ENCODE measurements at regions not wholly inside any gene's neighbourhood (a gene's known extent, or its start where the extent isn't known, plus 50 kb on each side); places are given as distances from the start of the nearest gene placed in this dataset.
"Not testable (repeated sequence)": the region's sequence is repeated elsewhere in the genome, so short reads cannot be mapped to it uniquely, and the experiment has no call there.

DNA sequence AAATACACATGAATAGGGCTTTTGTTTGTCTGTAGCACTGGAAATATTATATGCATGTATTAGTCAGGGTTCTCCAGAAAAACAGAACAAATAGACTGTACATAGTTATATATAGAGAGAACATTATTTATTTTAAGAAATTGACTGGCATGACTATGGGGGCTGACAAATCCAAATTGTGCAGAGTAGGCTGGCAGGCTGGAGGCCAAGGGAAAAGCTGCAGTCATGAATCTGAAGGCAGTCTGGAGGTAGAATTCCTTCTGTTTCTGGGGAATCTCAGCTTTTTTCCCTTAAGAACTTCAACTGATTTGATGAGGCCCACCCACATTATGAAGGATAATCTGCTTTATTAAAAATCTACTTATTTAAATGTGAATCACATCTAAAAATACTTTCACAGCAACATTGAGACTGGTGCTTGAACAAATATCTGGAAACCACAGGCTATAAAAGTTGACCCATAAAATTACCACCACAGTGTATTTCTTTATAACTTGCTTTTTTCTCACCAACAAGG is 344.2 kb upstream of the KIAA1217 start:
- no peak for DNase-seq (ENCODE audit: extremely low spot score)
- POLR2A ChIA-PET = no interaction called here

DNA sequence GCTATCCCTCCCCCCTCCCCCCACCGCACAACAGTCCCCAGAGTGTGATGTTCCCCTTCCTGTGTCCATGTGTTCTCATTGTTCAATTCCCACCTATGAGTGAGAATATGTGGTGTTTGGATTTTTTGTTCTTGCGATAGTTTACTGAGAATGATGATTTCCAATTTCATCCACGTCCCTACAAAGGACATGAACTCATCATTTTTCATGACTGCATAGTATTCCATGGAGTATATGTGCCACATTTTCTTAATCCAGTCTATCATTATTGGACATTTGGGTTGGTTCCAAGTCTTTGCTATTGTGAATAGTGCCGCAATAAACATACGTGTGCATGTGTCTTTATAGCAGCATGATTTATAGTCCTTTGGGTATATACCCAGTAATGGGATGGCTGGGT is 342.0 kb upstream of the KIAA1217 start:
- DNase-seq (ENCODE audit: extremely low spot score); CTCF ChIA-PET; POLR2A ChIA-PET: not testable (repeated sequence)

More for the DNA sequence above, 344.2 kb upstream of the KIAA1217 start:
- TF ChIP-seq LEF1 (IDR thresholded peaks at IDR 0.05; ENCODE audit: borderline replicate concordance) = no peak
- CTCF ChIA-PET = no interaction called here

DNA sequence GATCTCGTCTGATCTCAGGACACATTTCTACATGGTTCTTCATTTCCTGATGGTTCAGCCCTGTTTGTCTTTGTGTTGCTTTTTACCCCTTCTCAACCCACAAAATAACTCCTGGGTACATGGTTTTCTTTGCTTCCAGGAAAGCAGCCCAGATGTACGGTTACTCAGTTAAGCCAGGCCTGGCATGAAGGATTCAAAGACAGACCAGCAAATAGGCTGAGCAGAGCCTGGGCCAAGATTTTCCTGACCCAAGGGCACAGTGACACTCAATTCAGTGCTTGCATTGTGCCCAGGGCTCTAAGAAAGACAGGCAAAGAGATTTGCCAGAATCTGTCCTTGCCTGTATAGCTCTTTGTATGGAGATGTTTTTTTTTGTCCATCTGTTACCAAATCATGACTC is 340.8 kb upstream of the KIAA1217 start:
- TF ChIP-seq NFRKB (IDR thresholded peaks at IDR 0.05) (no peak), HDGF (IDR thresholded peaks at IDR 0.05; ENCODE audit: borderline replicate concordance) (no peak), L3MBTL2 (conservative IDR thresholded peaks at IDR 0.05) (no peak), TARDBP (IDR thresholded peaks at IDR 0.05) (no peak), SP1 (IDR thresholded peaks at IDR 0.05) (no peak)
- POLR2A ChIA-PET = no interaction called here
- no peak for DNase-seq (ENCODE audit: extremely low spot score)
- CTCF ChIA-PET = no interaction called here

DNA sequence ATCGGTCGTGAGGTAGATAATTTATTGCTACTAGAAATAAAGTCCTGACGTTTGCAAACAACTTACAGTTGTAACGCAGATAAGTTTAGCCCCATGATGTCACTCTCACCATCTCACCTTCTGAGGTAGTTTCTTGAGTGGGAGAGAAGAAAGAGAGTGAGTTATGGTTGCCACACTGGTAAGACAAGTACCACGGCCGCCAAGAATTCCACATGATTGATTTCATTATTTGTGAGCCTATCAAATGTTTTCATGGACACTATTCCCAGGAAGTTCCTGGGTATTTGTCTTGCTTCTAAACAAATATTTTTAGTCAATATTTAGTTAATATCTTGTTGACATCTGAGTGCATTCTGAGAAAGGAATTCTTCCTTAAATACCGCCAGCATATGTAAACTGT is 339.4 kb upstream of the KIAA1217 start:
- ChIA-PET POLR2A (no interaction called here), CTCF (no interaction called here)
- TF ChIP-seq CTBP1 (IDR thresholded peaks at IDR 0.05; ENCODE audit: borderline replicate concordance) (no peak), ELF4 (IDR thresholded peaks at IDR 0.05) (no peak), ZNF384 (IDR thresholded peaks at IDR 0.05) (no peak), SUZ12 (IDR thresholded peaks at IDR 0.05) (no peak), BHLHE40 (IDR thresholded peaks at IDR 0.05; ENCODE audit: borderline replicate concordance) (no peak), LEF1 (IDR thresholded peaks at IDR 0.05; ENCODE audit: borderline replicate concordance) (no peak), FOXA1 (IDR thresholded peaks at IDR 0.05) (no peak), L3MBTL2 (conservative IDR thresholded peaks at IDR 0.05) (no peak), HDGF (IDR thresholded peaks at IDR 0.05; ENCODE audit: borderline replicate concordance) (no peak), FOXM1 (IDR thresholded peaks at IDR 0.05; ENCODE audit: borderline replicate concordance) (no peak), SP1 (IDR thresholded peaks at IDR 0.05) (no peak), NFRKB (IDR thresholded peaks at IDR 0.05) (no peak), PKNOX1 (IDR thresholded peaks at IDR 0.05) (no peak; the same call in 1 of the 2 replicates)
- no peak for DNase-seq (ENCODE audit: extremely low spot score)

DNA sequence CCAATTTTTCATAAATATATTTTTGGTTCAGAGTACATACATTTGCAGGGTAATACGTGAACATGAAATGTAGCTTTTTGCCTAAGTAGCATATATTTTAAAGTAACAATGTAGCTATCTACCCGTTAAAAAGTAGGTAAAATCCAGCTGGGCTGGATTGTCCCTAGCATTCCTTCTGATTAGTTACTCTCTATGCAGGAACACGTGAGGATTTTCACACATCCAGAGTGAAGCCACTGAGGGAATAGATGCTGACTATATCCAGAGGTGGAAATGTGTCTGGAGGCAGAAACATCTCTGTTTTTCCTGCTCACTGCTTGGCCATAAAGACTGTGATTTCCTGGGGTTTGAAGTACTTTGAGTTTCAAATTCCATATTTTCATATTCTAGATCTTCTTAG is 338.9 kb upstream of the KIAA1217 start:
- POLR2A ChIA-PET = no interaction called here
- TF ChIP-seq LEF1 (IDR thresholded peaks at IDR 0.05; ENCODE audit: borderline replicate concordance) (no peak), ARNT (IDR thresholded peaks at IDR 0.05) (no peak), SP1 (IDR thresholded peaks at IDR 0.05) (no peak), SUZ12 (IDR thresholded peaks at IDR 0.05) (no peak), HDGF (IDR thresholded peaks at IDR 0.05; ENCODE audit: borderline replicate concordance) (no peak), NFRKB (IDR thresholded peaks at IDR 0.05) (no peak), CTBP1 (IDR thresholded peaks at IDR 0.05; ENCODE audit: borderline replicate concordance) (no peak), FOXA1 (IDR thresholded peaks at IDR 0.05) (no peak)
- CTCF ChIA-PET = no interaction called here
- DNase-seq (ENCODE audit: extremely low spot score) = no peak

DNA sequence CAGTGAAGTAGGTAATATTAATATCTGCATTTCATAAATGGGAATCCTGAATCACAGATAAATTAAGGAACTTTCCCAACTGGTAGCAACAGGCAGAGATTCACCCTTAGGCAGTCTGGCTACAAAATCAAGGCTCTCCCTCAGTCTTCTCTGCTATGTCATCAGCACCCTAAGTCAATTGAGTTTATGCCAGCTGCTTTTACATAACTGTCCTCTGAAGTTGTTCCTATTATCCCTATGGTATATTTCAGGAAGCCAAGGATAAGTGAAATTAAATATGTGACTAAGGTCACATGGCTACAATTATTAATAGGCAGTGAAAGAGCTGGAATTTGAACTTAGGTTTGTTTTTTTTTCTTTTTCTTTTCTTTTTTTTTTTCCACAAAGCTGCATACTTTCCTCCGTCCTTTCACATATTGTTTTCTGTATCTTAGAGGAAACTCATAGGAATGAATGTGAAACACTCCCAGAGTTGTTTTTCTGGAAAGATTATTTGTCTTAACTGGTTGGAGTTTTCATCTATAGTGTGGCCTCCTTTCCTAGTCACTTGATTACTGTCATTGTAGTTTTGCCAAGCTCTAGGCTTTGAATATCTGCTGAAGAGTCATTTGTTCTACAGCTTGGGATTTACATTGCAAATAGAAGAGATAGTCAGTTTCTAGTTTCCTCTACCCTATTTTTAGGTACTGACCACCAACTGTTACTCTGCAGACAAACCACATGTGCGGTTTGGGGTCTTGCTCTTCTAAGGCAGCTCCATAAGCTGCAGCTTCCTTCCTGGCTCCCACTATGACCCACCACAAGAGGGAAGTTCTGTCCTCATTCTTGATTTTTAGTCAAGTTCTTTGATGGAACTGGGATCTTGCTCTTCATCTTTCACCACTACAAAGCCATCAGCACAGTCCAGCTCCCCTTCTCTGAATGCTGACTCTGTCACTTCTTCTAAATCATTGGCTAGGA is 338.0 kb upstream of the KIAA1217 start:
- TF ChIP-seq FOXA1 (IDR thresholded peaks at IDR 0.05) (no peak), CTBP1 (IDR thresholded peaks at IDR 0.05; ENCODE audit: borderline replicate concordance) (no peak), TARDBP (IDR thresholded peaks at IDR 0.05) (no peak), L3MBTL2 (conservative IDR thresholded peaks at IDR 0.05) (no peak), PKNOX1 (IDR thresholded peaks at IDR 0.05) (no peak), SUZ12 (IDR thresholded peaks at IDR 0.05) (no peak)
- CTCF ChIA-PET = no interaction called here
- DNase-seq (ENCODE audit: extremely low spot score) = no peak
- POLR2A ChIA-PET = no interaction called here

- TF ChIP-seq ZNF384 (IDR thresholded peaks at IDR 0.05) = no peak
- TF ChIP-seq NFRKB (IDR thresholded peaks at IDR 0.05) = no peak
- TF ChIP-seq ELF4 (IDR thresholded peaks at IDR 0.05) = no peak
- TF ChIP-seq FOXK2 (IDR thresholded peaks at IDR 0.05) = no peak
- no peak for TF ChIP-seq LEF1 (IDR thresholded peaks at IDR 0.05; ENCODE audit: borderline replicate concordance)
- no peak for TF ChIP-seq HDGF (IDR thresholded peaks at IDR 0.05; ENCODE audit: borderline replicate concordance)
- no peak for TF ChIP-seq SUZ12 (IDR thresholded peaks at IDR 0.05)
- no peak for TF ChIP-seq CTBP1 (IDR thresholded peaks at IDR 0.05; ENCODE audit: borderline replicate concordance)
- no peak for TF ChIP-seq FOXM1 (IDR thresholded peaks at IDR 0.05; ENCODE audit: borderline replicate concordance)
- no peak for TF ChIP-seq SP1 (IDR thresholded peaks at IDR 0.05)
- TF ChIP-seq L3MBTL2 (conservative IDR thresholded peaks at IDR 0.05) = no peak
- ChIA-PET CTCF (no interaction called here), POLR2A (no interaction called here)
- no peak for DNase-seq (ENCODE audit: extremely low spot score)
Measured at GRCh38 chr10:23872290-23872689, 336.6 kb upstream of the KIAA1217 start.

All from HEK293T (cell line).